SK-N-MC (cell line): ENCODE measurements at regions not wholly inside any gene's neighbourhood (a gene's known extent, or its start where the extent isn't known, plus 50 kb on each side); places are given as distances from the start of the nearest gene placed in this dataset.

Experiments used
- EZH2 ChIP-seq: fragments of 200-600 bp; sonication (generic); IDR thresholded peaks from one replicate; pipeline ENCODE4 v1.6.1; 2017; ENCODE audit warnings: antibody characterized with exemption
- FOXP2 ChIP-seq: optimal IDR thresholded peaks from 2 replicates; pipeline ENCODE3; 2011; ENCODE audit warnings: mild to moderate bottlenecking, moderate library complexity; ENCODE audit not compliant: insufficient read depth; ENCODE audit errors: extremely low read length, control extremely low read depth
- POLR2AphosphoS5 ChIP-seq: IDR thresholded peaks from 2 replicates; pipeline ENCODE4 v1.6.1; 2012; ENCODE audit warnings: mild to moderate bottlenecking, low read depth, low read length, borderline replicate concordance

DNA sequence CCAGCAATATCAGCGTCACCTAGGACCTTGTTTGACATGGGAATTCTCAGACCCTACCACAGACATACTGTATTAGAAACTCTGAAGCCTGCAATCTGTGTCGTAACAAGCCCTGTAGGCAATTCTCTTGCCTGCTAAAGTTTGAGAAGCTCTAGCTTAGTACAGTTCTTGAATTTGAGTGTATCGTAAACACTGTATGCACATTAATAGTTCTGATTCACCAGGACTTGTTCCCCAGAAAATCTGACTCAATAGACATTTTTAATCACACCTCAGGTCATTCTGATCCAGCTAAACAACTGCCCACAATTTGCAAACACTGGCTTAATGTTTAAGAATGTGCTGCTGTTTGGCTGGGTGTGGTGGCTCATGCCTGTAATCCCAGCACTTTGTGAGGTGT lies 414.3 kb downstream of the TFAP2A start:
- TF ChIP-seq POLR2AphosphoS5 (no peak), EZH2 (no peak), FOXP2 (no peak)
